SK-N-MC (cell line): ENCODE measurements at regions not wholly inside any gene's neighbourhood (a gene's known extent, or its start where the extent isn't known, plus 50 kb on each side); places are given as distances from the start of the nearest gene placed in this dataset.

ENCODE experiments used
- EZH2 ChIP-seq: fragments of 200-600 bp; sonication (generic); IDR thresholded peaks from one replicate; pipeline ENCODE4 v1.6.1; 2017; ENCODE audit warnings: antibody characterized with exemption
- POLR2AphosphoS5 ChIP-seq: IDR thresholded peaks from 2 replicates; pipeline ENCODE4 v1.6.1; 2012; ENCODE audit warnings: mild to moderate bottlenecking, low read depth, low read length, borderline replicate concordance

DNA sequence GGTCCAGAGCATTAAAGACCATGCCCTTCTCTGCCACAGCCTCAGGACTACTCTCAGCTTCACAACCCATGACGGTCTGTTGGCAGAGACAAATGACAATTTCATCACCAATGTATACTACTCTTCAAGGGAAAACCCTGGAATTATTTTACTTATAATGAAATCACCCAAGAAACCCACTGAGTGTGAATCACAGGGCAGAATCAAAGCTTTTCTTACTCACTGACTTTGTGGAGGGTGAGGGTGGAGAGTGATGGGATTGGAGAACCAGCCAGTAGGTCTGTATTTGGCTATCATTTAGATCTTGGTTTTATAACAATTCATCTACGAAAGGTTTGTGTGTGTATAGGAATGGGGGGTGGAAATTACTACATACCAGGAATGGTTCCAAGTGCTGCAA lies 442.6 kb downstream of the SHISA9 start:
- TF ChIP-seq POLR2AphosphoS5 (no peak), EZH2 (no peak)
